DND-41 (cell line): ENCODE measurements at regions not wholly inside any gene's neighbourhood (a gene's known extent, or its start where the extent isn't known, plus 50 kb on each side); places are given as distances from the start of the nearest gene placed in this dataset.

Experiments
- CTCF ChIP-seq: IDR thresholded peaks from 2 replicates; pipeline ENCODE4 v1.5.1; 2012; ENCODE audit warnings: borderline replicate concordance, low read length, moderate library complexity, mild to moderate bottlenecking; ENCODE audit not compliant: poor library complexity, severe bottlenecking; ENCODE audit errors: extremely low read depth
- EZH2 ChIP-seq: IDR thresholded peaks from 3 replicates; pipeline ENCODE4 v1.6.1; 2012; ENCODE audit warnings: borderline replicate concordance, low read depth, mild to moderate bottlenecking, moderate library complexity, low read length, inconsistent platforms; ENCODE audit not compliant: severe bottlenecking

- TF ChIP-seq CTCF (no peak), EZH2 (no peak)
Measured at GRCh38 chrX:65600106-65600505, 65.5 kb upstream of the LAS1L start.
